GM19193 (cell line): ENCODE measurements at regions not wholly inside any gene's neighbourhood (a gene's known extent, or its start where the extent isn't known, plus 50 kb on each side); places are given as distances from the start of the nearest gene placed in this dataset.

Experiments used
- POLR2A ChIP-seq: IDR thresholded peaks from 4 replicates; pipeline ENCODE4 v1.6.1; 2011; ENCODE audit not compliant: insufficient read depth, insufficient read length; ENCODE audit errors: extremely low read depth

DNA sequence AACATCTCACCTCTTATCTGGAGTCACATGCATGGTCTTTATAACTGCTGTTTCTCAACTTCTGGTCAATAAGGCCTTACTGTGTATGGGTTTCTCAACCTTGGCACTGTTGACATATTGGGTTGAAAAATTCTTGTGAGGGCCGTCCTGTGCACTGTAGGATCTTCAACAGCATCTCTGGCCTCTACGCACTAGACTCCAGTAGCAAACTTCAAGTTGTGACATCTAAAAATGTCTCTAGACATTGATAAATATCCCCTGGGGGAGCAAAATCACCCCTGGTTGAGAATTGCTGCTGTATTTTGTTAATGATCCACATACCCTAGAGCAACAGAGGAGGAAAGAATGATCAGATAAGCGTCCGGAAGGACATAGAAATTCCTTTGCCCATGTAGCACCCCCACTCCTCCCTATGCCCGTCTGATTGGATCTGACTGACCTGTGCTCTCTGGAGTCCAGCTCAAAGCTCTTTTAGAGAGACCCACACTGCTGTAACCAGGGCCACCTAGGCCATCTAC, 423.5 kb upstream of the ZMIZ1 start:
- no peak for TF ChIP-seq POLR2A

DNA sequence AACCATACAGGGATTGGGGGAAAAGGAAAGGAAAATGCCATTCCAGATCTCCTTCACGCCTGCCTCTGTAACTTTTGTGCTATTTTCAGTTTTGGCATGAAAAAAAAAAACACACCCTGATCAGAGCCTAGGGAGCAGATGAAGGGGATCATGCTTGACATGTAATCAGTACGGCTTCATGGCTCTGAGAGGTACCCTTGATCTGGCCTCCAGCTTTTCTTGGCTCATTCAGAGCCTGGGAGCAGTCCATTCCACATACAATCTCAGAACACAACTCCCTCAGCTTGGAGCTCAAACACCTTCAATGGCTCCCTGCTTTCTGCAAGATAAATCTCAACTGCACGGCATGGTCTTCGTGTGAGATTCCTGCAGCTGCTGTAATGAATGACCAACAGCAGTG, 422.8 kb upstream of the ZMIZ1 start:
- TF ChIP-seq POLR2A: no peak

DNA sequence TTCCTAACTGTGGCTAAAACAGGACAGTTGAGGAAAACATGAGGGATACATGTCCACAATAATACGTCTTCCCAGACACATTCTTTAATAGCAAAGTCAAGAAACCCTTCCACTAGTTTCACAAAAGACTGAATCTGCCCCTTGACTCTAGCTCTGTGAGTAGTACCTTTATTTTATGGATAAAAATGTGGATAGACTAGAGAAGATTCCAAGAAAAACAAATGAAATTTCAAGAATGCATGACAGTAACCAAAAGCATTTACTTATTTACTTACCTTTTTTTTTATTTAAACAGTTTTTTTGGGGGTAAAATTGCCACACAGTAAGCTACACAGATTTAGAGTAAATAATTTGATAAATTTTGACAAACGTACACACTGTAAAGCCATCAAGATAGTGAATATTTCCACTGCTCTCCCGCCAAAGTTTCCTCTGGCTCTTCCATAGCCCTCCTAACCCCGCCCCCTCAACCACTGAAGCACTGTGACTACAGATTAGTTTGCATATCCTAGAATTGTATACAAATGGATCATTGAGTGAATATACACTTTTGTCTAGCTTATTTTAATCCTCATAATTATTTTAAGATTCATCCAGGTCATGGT, 420.4 kb upstream of the ZMIZ1 start:
- no peak for TF ChIP-seq POLR2A

DNA sequence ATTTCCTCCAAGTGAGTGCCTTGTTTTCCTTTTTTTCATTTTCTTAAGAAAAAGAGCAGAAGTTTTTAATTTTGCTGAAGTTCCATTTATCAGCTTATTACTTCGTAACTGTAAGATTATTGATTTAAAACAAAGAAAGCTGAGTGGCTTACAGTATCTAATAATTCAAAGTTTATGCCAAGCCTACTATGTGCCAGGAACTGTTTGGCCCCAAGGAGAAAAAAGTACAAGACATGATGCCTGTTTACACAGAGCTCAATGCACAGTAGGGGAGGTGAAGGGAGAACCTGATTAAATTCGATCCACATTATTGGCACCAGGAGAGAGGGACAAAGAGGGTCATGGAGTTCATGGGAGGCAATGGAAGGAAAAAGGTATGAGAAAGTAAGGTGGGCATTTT, 419.3 kb upstream of the ZMIZ1 start:
- TF ChIP-seq POLR2A: no peak

DNA sequence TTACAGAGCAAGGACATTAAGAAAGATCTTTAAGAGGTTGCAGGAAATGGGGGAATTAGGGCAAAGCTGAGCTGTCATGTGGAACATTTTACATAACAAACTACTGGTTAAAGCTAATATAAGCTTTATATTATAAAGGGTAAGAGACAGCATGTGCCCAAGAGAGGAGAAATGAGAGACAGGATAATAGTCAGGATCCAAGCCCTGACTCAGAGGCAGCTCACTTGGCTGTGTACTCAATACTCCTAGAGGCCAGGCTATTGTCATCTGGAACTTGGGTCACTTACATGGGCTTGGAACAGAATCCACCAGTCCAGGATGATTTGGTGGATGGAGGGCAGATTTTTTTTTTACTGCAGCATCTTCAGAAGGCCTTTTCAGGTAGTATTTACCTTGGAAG, 418.6 kb upstream of the ZMIZ1 start:
- TF ChIP-seq POLR2A: no peak

DNA sequence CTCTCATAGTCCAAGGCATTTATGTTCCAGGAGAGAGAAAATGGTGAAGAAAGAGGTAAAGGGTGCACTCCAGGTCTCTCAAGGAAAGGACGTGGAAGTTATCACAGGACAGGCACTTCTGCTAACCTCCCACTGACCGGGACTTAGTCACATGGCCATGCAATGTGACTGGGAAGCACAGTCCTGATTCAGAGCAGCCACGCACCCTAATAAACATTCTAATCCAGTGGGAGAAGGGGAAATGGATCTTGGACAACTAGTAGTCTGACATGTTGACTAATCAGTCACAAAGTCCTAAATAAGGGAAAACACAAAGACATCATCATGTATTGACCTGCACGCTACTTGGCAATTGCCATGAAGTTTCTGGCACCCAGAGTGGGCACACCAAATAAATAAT, 417.5 kb upstream of the ZMIZ1 start:
- no peak for TF ChIP-seq POLR2A

DNA sequence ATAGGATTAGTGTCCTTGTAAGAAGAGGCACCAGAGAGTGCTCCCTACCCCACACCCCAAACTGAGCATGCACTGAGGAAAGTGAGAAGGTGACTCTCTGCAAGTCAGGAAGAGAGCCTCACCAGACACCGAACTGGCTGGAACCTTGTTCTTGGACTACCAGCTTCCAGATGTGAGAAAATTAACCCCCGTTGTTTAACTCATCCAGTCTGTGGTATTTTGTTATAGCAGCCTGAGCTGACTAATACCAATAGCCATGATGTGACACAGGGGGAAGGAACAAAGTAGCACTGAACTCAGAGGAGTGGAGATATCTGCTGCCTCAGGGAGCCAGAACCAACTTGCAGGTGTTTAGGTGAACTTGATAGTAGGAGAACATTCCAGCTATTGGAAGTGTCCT, 415.2 kb upstream of the ZMIZ1 start:
- no peak for TF ChIP-seq POLR2A

DNA sequence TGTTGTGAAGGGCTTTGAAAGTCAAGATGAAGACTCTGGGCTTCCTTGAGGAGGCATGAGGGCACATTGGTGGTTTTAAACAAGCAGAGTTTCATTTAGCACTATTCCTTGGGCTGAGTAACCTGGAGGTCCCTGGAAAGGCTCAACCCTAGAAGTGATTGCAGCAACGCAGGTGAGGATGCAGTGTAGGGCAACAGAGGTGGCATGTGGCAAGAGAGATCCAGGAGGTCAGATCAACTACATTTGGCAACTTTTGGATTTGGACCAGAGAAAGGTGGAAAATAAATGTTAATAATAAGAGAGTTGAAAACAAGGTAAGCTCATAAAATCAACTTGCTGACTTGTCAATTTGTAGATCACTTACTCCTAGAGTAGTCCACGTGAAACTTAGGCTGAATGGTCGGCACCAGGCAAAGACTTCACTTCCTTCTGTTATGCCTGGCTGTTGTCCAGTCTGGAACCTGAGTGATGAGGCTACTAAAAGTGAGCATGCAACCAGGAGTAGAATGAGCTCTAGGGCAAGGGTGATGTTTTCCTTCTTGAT, 414.6 kb upstream of the ZMIZ1 start:
- TF ChIP-seq POLR2A: no peak

DNA sequence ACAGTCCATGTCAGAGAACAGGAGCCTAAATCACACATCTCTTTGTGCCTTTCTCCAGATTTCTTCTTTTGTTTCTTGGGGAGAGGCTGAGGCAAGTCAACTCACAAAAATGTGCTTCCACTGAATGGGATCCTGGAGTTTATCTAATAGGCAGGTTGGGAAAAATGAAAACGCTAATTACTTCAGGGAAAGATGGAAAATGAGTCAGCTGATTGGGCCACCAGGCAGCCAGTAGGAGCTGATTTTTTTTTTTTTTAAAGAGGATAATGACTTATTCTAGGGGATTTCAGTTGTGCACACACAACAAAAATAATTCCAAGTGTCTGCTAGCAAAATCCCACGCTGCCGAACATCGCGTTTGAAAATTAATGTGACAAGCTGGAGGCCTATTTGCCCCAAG, 412.8 kb upstream of the ZMIZ1 start:
- TF ChIP-seq POLR2A: no peak

DNA sequence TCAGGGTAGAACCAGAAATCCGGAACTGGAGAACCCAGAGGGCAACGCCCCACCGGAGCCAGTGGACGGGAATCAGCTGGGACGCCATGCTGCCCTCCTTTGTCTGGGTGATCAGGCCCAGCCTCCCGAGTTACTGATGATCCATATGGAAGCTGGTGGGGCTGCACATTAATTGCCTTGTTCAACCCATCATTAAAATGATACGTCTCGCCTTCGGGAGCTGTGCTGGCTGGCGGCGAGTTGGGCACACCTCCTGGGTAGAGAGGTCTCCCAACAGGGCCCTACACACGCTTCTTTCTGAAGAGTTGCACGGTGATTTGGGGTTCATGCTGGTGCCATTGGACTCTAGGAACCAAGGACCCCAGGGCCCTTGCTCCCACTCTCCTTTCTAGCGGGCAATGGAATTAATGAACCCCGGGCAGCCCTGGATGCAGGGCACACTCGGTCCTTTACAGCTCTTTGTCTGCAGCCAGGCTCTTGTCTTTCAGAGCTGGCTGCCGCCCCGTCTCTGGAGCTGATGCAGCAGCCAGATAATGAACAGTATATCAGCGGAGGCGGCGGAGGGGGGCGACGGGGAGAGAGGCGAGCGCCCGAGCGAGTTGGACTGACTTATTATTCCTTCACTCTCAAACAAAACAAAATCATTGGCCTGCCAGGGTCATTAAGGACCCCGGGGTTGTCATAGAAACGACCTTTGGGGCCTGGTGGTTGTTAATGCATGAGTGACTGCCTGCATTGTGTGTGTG, 412.2 kb upstream of the ZMIZ1 start:
- no peak for TF ChIP-seq POLR2A

DNA sequence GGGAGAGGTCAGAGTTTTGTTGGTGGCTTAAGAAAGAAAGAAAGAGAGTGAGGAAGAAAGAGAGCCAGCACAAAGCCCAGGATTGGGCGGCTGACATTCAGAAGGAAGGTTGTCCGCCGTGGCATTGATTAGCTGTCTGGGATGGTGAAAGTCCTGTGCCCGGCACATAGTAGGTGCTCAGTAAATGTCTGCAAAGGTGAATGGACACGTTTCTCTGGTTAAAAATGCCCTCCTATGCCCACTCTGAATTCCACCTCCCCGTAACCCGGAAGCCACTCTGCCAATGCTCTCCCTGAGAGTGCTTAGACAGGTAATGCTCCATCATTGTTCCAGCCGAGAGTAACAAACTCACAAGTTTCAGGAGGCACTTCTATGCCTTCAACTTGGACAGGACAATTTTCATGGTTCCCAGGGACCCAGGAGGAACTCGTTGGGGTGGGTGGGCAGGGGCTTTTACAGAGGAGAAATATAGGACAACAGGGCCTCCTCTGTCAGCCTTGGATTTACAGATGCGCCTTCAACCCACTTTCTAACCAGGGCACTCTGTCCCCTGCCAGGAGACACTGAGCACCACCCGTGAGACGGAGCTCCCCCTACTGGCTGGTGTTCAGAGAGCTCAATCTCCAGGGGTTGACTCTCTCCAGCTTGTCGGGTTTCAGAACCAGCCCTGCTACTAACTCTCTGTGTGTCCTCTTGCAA, 411.5 kb upstream of the ZMIZ1 start:
- no peak for TF ChIP-seq POLR2A

DNA sequence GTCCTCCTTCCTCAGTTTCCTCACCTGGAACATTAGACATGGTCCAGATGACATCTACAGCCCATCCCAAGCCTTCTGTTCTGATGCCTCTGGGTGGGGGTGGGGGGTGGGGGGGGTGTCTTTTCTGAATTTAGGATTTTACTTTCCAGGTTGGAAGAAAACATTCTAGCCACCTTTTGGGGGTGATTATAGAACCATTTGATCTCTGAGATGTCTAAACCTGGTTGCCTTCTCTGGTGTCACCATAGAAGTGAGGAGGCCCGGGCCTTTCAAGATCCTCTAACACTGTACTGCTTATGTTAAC, 411.0 kb upstream of the ZMIZ1 start:
- TF ChIP-seq POLR2A: no peak

DNA sequence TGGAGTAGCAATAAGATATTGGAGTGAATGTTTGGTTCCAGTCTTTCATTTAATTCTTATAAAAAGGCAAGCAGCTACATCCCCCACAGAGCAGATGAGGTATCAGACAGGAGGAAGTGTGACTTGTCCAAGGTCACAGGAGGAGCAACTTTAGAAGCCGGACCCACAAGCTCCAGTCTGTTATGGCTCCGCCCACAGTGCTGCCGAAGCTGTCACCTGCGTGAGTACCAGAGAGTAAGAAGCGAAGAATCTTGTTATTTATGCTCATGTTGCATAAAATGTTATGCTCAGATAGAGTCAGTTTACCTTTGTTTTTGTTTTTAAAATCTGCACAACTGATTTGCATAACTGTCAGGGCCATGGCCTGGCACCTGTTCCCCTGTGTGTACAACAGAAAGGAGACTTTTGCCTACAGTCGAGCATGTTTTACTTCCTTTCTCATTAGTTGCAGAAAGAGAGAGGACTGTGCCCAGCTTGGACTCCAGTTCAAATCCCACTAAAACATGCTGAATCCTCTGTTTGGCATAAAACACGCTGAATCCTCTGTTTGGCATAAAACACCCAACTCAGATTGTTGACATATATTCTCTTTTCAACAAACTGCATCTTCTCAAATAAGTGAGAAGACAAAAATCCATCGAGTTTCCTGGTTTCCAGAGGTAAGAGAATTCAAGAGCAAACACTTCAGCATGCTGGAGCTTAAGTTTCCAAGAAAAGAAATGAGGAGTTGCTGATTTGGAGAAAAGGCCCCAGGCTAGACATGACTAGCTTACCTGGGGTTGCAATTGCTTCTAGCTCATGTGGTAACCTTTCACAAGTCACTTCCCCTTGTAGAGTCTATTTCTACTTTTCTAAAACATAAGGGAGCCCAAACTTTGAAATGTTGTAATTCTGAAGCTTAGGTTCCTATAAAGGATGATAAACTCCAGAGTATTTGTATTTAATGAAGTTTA, 409.8 kb upstream of the ZMIZ1 start:
- TF ChIP-seq POLR2A: no peak

DNA sequence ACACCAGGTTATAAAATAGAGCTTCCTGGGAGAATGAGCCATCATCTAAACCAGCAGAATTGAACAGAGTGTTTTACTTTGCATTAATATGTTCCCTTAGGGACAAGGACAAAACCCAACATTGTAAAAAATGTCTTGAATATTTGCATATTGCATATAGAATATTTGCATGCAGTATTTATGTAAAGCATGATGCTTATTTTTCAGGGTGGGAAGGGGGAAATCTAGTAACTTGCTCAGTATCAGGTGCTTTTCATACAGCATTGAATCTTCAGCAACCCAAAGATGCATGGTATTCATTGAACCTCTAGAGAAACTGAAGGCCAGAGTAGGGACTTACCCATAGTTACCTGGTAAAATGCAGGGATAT, 409.2 kb upstream of the ZMIZ1 start:
- no peak for TF ChIP-seq POLR2A
